HepG2 (cell line): ENCODE measurements at regions not wholly inside any gene's neighbourhood (a gene's known extent, or its start where the extent isn't known, plus 50 kb on each side); places are given as distances from the start of the nearest gene placed in this dataset.
"Not testable (repeated sequence)": the region's sequence is repeated elsewhere in the genome, so short reads cannot be mapped to it uniquely, and the experiment has no call there.

Source experiments
- ATF3 ChIP-seq: sonication (generic); formaldehyde crosslinking; IDR thresholded peaks from 2 replicates; pipeline ENCODE4 v1.4.0; 2020; ENCODE audit warnings: missing genetic modification reagents
- CEBPG ChIP-seq: IDR thresholded peaks from 2 replicates; pipeline ENCODE4 v1.6.1; 2016
- DRAP1 ChIP-seq: IDR thresholded peaks from 2 replicates; pipeline ENCODE4 v1.6.1; 2016; ENCODE audit warnings: missing genetic modification reagents, missing compliant biosample characterization
- GABPB1 ChIP-seq: IDR thresholded peaks from 2 replicates; pipeline ENCODE4 v1.6.1; 2016; ENCODE audit warnings: mild to moderate bottlenecking, missing genetic modification reagents, moderate library complexity, missing compliant biosample characterization
- IRF2 ChIP-seq: IDR thresholded peaks from 2 replicates; pipeline ENCODE4 v1.6.1; 2018; ENCODE audit warnings: missing genetic modification reagents, missing compliant biosample characterization
- JUND ChIP-seq: sonication (generic); formaldehyde crosslinking; IDR thresholded peaks from 2 replicates; pipeline ENCODE4 v1.8.0; 2022; ENCODE audit warnings: mild to moderate bottlenecking, missing genetic modification reagents
- NR2F6 ChIP-seq, 2 experiments: IDR thresholded peaks; 2 replicates each; pipeline ENCODE4 v1.6.1; 2016; ENCODE audit warnings: antibody characterized with exemption in 1 of 2, mild to moderate bottlenecking in 1 of 2
- RERE ChIP-seq: IDR thresholded peaks from 2 replicates; pipeline ENCODE4 v1.6.1; 2016; ENCODE audit warnings: low read depth, missing genetic modification reagents, missing compliant biosample characterization
- RFX1 ChIP-seq: fragments of 450-650 bp; IDR thresholded peaks from 2 replicates; pipeline ENCODE4 v1.6.1; 2017
- RFX3 ChIP-seq: IDR thresholded peaks from 2 replicates; pipeline ENCODE4 v1.6.1; 2016; ENCODE audit warnings: missing biosample characterization, missing genetic modification reagents
- RXRB ChIP-seq: IDR thresholded peaks from 2 replicates; pipeline ENCODE4 v1.6.1; 2016; ENCODE audit warnings: borderline replicate concordance, missing genetic modification reagents, missing compliant biosample characterization
- ZBTB34 ChIP-seq: sonication (generic); formaldehyde crosslinking; IDR thresholded peaks from 2 replicates; pipeline ENCODE4 v1.8.0; 2022; ENCODE audit warnings: mild to moderate bottlenecking, missing genetic modification reagents
- ZNF792 ChIP-seq: IDR thresholded peaks from 2 replicates; pipeline ENCODE4 v1.6.1; 2016

- TF ChIP-seq ATF3 (CRISPR knock-in tag) = peak; percentile 83
- TF ChIP-seq RFX3 = peak; percentile 65; the same call in 1 of the 2 replicates
- TF ChIP-seq ZBTB34 (CRISPR knock-in tag) = peak; percentile 91
- 0 out of 2 replicates have a peak, but pooled peaks have one; percentile 41 for TF ChIP-seq IRF2
- TF ChIP-seq RXRB = peak; percentile 62; the same call in 1 of the 2 replicates
- 0 out of 2 replicates have a peak, but pooled peaks have one; percentile 33 for TF ChIP-seq RERE (CRISPR knock-in tag)
- TF ChIP-seq CEBPG (CRISPR knock-in tag) = 0 out of 2 replicates have a peak, but pooled peaks have one; percentile 6
- 0 out of 2 replicates have a peak, but pooled peaks have one; percentile 30 for TF ChIP-seq ZNF792
- peak; percentile 63; the same call in 1 of the 2 replicates for TF ChIP-seq JUND (CRISPR knock-in tag)
- TF ChIP-seq GABPB1 = peak; percentile 60
- 0 out of 2 replicates have a peak, but pooled peaks have one; percentile 17 for TF ChIP-seq DRAP1 (CRISPR knock-in tag)
- not testable (repeated sequence) for TF ChIP-seq NR2F6 (IDR thresholded peaks at IDR 0.05)
- TF ChIP-seq NR2F6 (CRISPR knock-in tag; IDR thresholded peaks at IDR 0.05) = peak; percentile 71
- peak; percentile 34; the same call in 1 of the 2 replicates for TF ChIP-seq RFX1
Measured at GRCh38 chr3:75432885-75433284, 231.2 kb upstream of the FRG2C start (continued).
